ENCODE measurements at regions not wholly inside any gene's neighbourhood (a gene's known extent, or its start where the extent isn't known, plus 50 kb on each side); places are given as distances from the start of the nearest gene placed in this dataset.

GRCh38 chr2:4140281-4140970 lies 437.1 kb downstream of the DCDC2C start:
- Mint-ChIP-seq H3K4me1 (no peaks in the 10 kb centered on the region), H3K27me3 (no peaks in the 10 kb centered on the region), H3K36me3 (ENCODE audit: low read depth) (no peaks in the 10 kb centered on the region)

GRCh38 chr2:4144731-4145130 lies 441.4 kb downstream of the DCDC2C start:
- Mint-ChIP-seq H3K27ac (no peak overlapping the region), H3K4me3 (no peak overlapping the region), H3K4me1 (no peaks in the 10 kb centered on the region), H3K27me3 (no peaks in the 10 kb centered on the region), H3K36me3 (ENCODE audit: low read depth) (no peaks in the 10 kb centered on the region)
- H3K9me3 ChIP-seq (ENCODE audit: control insufficient read depth, low read length, poor library complexity, severe bottlenecking), result no peaks in the 10 kb centered on the region
- ATAC-seq, result no peak
- DNase-seq, result no peak

More at GRCh38 chr2:4140281-4140970, 437.1 kb downstream of the DCDC2C start:
- no peaks in the 10 kb centered on the region for H3K9me3 ChIP-seq (ENCODE audit: control insufficient read depth, low read length, poor library complexity, severe bottlenecking)
- Mint-ChIP-seq H3K4me3 (no peak overlapping the region), H3K27ac (no peak overlapping the region)
- DNase-seq, result no peak
- ATAC-seq, result no peak

GRCh38 chr2:4151521-4151920 lies 448.1 kb downstream of the DCDC2C start:
- H3K9me3 ChIP-seq (ENCODE audit: control insufficient read depth, low read length, poor library complexity, severe bottlenecking), result no peaks in the 10 kb centered on the region
- ATAC-seq, result no peak
- Mint-ChIP-seq H3K4me3 (no peak overlapping the region), H3K27me3 (no peaks in the 10 kb centered on the region), H3K4me1 (no peaks in the 10 kb centered on the region), H3K27ac (no peak overlapping the region), H3K36me3 (ENCODE audit: low read depth) (no peaks in the 10 kb centered on the region)
- DNase-seq, result no peak

- H3K4me1 Mint-ChIP-seq, result no peaks in the 10 kb centered on the region
- H3K27ac Mint-ChIP-seq, result no peak overlapping the region
- ATAC-seq (no peak), DNase-seq (no peak)
- no peak overlapping the region for H3K4me3 Mint-ChIP-seq
- H3K9me3 ChIP-seq (ENCODE audit: control insufficient read depth, low read length, poor library complexity, severe bottlenecking), result no peaks in the 10 kb centered on the region
- no peaks in the 10 kb centered on the region for H3K36me3 Mint-ChIP-seq (ENCODE audit: low read depth)
- no peaks in the 10 kb centered on the region for H3K27me3 Mint-ChIP-seq
These were observed 448.7 kb downstream of the DCDC2C start for GRCh38 chr2:4152051-4152450.

GRCh38 chr2:4168834-4169233 lies 465.5 kb downstream of the DCDC2C start:
- no peak for ATAC-seq
- H3K4me1 Mint-ChIP-seq, result no peaks in the 10 kb centered on the region

GRCh38 chr2:4174796-4175195 lies 471.4 kb downstream of the DCDC2C start:
- Mint-ChIP-seq H3K4me3 (no peak overlapping the region), H3K36me3 (ENCODE audit: low read depth) (no peaks in the 10 kb centered on the region), H3K27me3 (no peaks in the 10 kb centered on the region), H3K27ac (no peak overlapping the region), H3K4me1 (no peaks in the 10 kb centered on the region)
- DNase-seq, result no peak
- no peaks in the 10 kb centered on the region for H3K9me3 ChIP-seq (ENCODE audit: control insufficient read depth, low read length, poor library complexity, severe bottlenecking)
- no peak for ATAC-seq

More at GRCh38 chr2:4168834-4169233, 465.5 kb downstream of the DCDC2C start:
- no peaks in the 10 kb centered on the region for H3K9me3 ChIP-seq (ENCODE audit: control insufficient read depth, low read length, poor library complexity, severe bottlenecking)
- H3K36me3 Mint-ChIP-seq (ENCODE audit: low read depth), result no peaks in the 10 kb centered on the region
- no peaks in the 10 kb centered on the region for H3K27me3 Mint-ChIP-seq
- H3K4me3 Mint-ChIP-seq, result no peak overlapping the region
- H3K27ac Mint-ChIP-seq, result no peak overlapping the region
- no peak for DNase-seq

- H3K4me1 Mint-ChIP-seq, result no peaks in the 10 kb centered on the region
- H3K9me3 ChIP-seq (ENCODE audit: control insufficient read depth, low read length, poor library complexity, severe bottlenecking), result no peaks in the 10 kb centered on the region
- no peak overlapping the region for H3K4me3 Mint-ChIP-seq
- no peaks in the 10 kb centered on the region for H3K27me3 Mint-ChIP-seq
- H3K27ac Mint-ChIP-seq, result no peak overlapping the region
- DNase-seq (no peak), ATAC-seq (no peak)
- no peaks in the 10 kb centered on the region for H3K36me3 Mint-ChIP-seq (ENCODE audit: low read depth)
These were observed 472.0 kb downstream of the DCDC2C start for GRCh38 chr2:4175343-4175742.

GRCh38 chr2:4180631-4181030 lies 477.3 kb downstream of the DCDC2C start:
- Mint-ChIP-seq H3K36me3 (ENCODE audit: low read depth) (no peaks in the 10 kb centered on the region), H3K4me1 (no peaks in the 10 kb centered on the region), H3K4me3 (no peak overlapping the region), H3K27ac (no peak overlapping the region), H3K27me3 (no peaks in the 10 kb centered on the region)
- ATAC-seq (no peak), DNase-seq (no peak)
- H3K9me3 ChIP-seq (ENCODE audit: control insufficient read depth, low read length, poor library complexity, severe bottlenecking), result no peaks in the 10 kb centered on the region

- ATAC-seq, result no peak
- DNase-seq, result no peak
- no peak overlapping the region for H3K4me3 Mint-ChIP-seq
These were observed 477.7 kb downstream of the DCDC2C start for GRCh38 chr2:4181062-4181461.

GRCh38 chr2:4188561-4188960 lies 485.2 kb downstream of the DCDC2C start:
- H3K9me3 ChIP-seq (ENCODE audit: control insufficient read depth, low read length, poor library complexity, severe bottlenecking), result no peaks in the 10 kb centered on the region
- no peaks in the 10 kb centered on the region for H3K4me1 Mint-ChIP-seq
- H3K36me3 Mint-ChIP-seq (ENCODE audit: low read depth), result no peaks in the 10 kb centered on the region
- H3K27ac Mint-ChIP-seq, result no peak overlapping the region
- no peak overlapping the region for H3K4me3 Mint-ChIP-seq
- ATAC-seq, result no peak
- DNase-seq, result no peak
- H3K27me3 Mint-ChIP-seq, result no peaks in the 10 kb centered on the region

More at GRCh38 chr2:4181062-4181461, 477.7 kb downstream of the DCDC2C start:
- no peak overlapping the region for H3K27ac Mint-ChIP-seq
- no peaks in the 10 kb centered on the region for H3K27me3 Mint-ChIP-seq
- no peaks in the 10 kb centered on the region for H3K36me3 Mint-ChIP-seq (ENCODE audit: low read depth)
- H3K9me3 ChIP-seq (ENCODE audit: control insufficient read depth, low read length, poor library complexity, severe bottlenecking), result no peaks in the 10 kb centered on the region
- no peaks in the 10 kb centered on the region for H3K4me1 Mint-ChIP-seq

- no peaks in the 10 kb centered on the region for H3K9me3 ChIP-seq (ENCODE audit: control insufficient read depth, low read length, poor library complexity, severe bottlenecking)
- no peak overlapping the region for H3K4me3 Mint-ChIP-seq
- DNase-seq (no peak), ATAC-seq (no peak)
- no peak overlapping the region for H3K27ac Mint-ChIP-seq
- H3K4me1 Mint-ChIP-seq, result no peaks in the 10 kb centered on the region
- no peaks in the 10 kb centered on the region for H3K36me3 Mint-ChIP-seq (ENCODE audit: low read depth)
- H3K27me3 Mint-ChIP-seq, result no peaks in the 10 kb centered on the region
These were observed 487.2 kb downstream of the DCDC2C start for GRCh38 chr2:4190548-4190947.

- H3K4me3 Mint-ChIP-seq, result no peak overlapping the region
- no peak overlapping the region for H3K27ac Mint-ChIP-seq
- no peaks in the 10 kb centered on the region for H3K9me3 ChIP-seq (ENCODE audit: control insufficient read depth, low read length, poor library complexity, severe bottlenecking)
- H3K27me3 Mint-ChIP-seq, result no peaks in the 10 kb centered on the region
- no peaks in the 10 kb centered on the region for H3K36me3 Mint-ChIP-seq (ENCODE audit: low read depth)
- H3K4me1 Mint-ChIP-seq, result no peaks in the 10 kb centered on the region
- no peak for DNase-seq
- no peak for ATAC-seq
These were observed 488.7 kb downstream of the DCDC2C start for GRCh38 chr2:4192119-4192518.

GRCh38 chr2:4214444-4215205 lies 511.2 kb downstream of the DCDC2C start:
- no peaks in the 10 kb centered on the region for H3K9me3 ChIP-seq (ENCODE audit: control insufficient read depth, low read length, poor library complexity, severe bottlenecking)
- ATAC-seq (no peak), DNase-seq (no peak)
- no peak overlapping the region for H3K4me3 Mint-ChIP-seq
- no peak overlapping the region for H3K27ac Mint-ChIP-seq
- no peaks in the 10 kb centered on the region for H3K27me3 Mint-ChIP-seq
- H3K4me1 Mint-ChIP-seq, result no peaks in the 10 kb centered on the region
- no peaks in the 10 kb centered on the region for H3K36me3 Mint-ChIP-seq (ENCODE audit: low read depth)

- Mint-ChIP-seq H3K27me3 (no peaks in the 10 kb centered on the region), H3K27ac (no peak overlapping the region), H3K36me3 (ENCODE audit: low read depth) (no peaks in the 10 kb centered on the region), H3K4me1 (no peaks in the 10 kb centered on the region), H3K4me3 (no peak overlapping the region)
- no peak for ATAC-seq
- no peaks in the 10 kb centered on the region for H3K9me3 ChIP-seq (ENCODE audit: control insufficient read depth, low read length, poor library complexity, severe bottlenecking)
- DNase-seq, result no peak
These were observed 514.4 kb downstream of the DCDC2C start for GRCh38 chr2:4217737-4218136.

All from T-helper 17 cell (primary cell).